NAMALWA (cell line): ENCODE measurements at regions not wholly inside any gene's neighbourhood (a gene's known extent, or its start where the extent isn't known, plus 50 kb on each side); places are given as distances from the start of the nearest gene placed in this dataset.

ENCODE experiments used
- DNase-seq: peaks from one replicate; pipeline ENCODE4 v3.0.0-alpha.2; 2015; ENCODE audit warnings: low spot score

GRCh38 chr2:128879161-128879560 is 560.5 kb upstream of the HS6ST1 start:
- DNase-seq, result no peak

GRCh38 chr2:128894896-128895295 is 576.2 kb upstream of the HS6ST1 start:
- no peak for DNase-seq

- DNase-seq, result no peak
Observed at GRCh38 chr2:128901572-128902391, 583.1 kb upstream of the HS6ST1 start.

GRCh38 chr2:128903637-128904036 is 585.0 kb upstream of the HS6ST1 start:
- DNase-seq, result no peak

- DNase-seq, result no peak
Observed at GRCh38 chr2:128911276-128911675, 592.6 kb upstream of the HS6ST1 start.

- DNase-seq, result no peak
Observed at GRCh38 chr2:128914320-128914719, 595.7 kb upstream of the HS6ST1 start.

- DNase-seq, result no peak
Observed at GRCh38 chr2:128921751-128922150, 603.1 kb upstream of the HS6ST1 start.

- DNase-seq, result no peak
Observed at GRCh38 chr2:128922154-128922553, 603.5 kb upstream of the HS6ST1 start.

GRCh38 chr2:128925631-128926030 is 607.0 kb upstream of the HS6ST1 start:
- DNase-seq, result no peak

- DNase-seq, result no peak
Observed at GRCh38 chr2:128930101-128930500, 611.4 kb upstream of the HS6ST1 start.

- DNase-seq, result no peak
Observed at GRCh38 chr2:128940378-128940777, 621.7 kb upstream of the HS6ST1 start.

- no peak for DNase-seq
Observed at GRCh38 chr2:128941751-128942150, 623.1 kb upstream of the HS6ST1 start.

GRCh38 chr2:128949360-128949759 is 630.7 kb upstream of the HS6ST1 start:
- no peak for DNase-seq

- no peak for DNase-seq
Observed at GRCh38 chr2:128950758-128951157, 632.1 kb upstream of the HS6ST1 start.

GRCh38 chr2:128958241-128958640 is 639.6 kb upstream of the HS6ST1 start:
- DNase-seq, result no peak

- DNase-seq, result no peak
Observed at GRCh38 chr2:128967646-128968045, 649.0 kb upstream of the HS6ST1 start.

- DNase-seq, result no peak
Observed at GRCh38 chr2:128969374-128969773, 650.7 kb upstream of the HS6ST1 start.

- no peak for DNase-seq
Observed at GRCh38 chr2:128970332-128971116, 651.9 kb upstream of the HS6ST1 start.

- no peak for DNase-seq
Observed at GRCh38 chr2:128973566-128973965, 654.9 kb upstream of the HS6ST1 start.

GRCh38 chr2:128978212-128978611 is 659.5 kb upstream of the HS6ST1 start:
- DNase-seq, result no peak

GRCh38 chr2:128979182-128979581 is 660.5 kb upstream of the HS6ST1 start:
- DNase-seq, result no peak

- DNase-seq, result no peak
Observed at GRCh38 chr2:128980475-128980874, 661.8 kb upstream of the HS6ST1 start.

GRCh38 chr2:128981353-128981752 is 662.7 kb upstream of the HS6ST1 start:
- no peak for DNase-seq
